Hematopoietic multipotent progenitor cell treated with erythropoietin and hydrocortisone succinate and interleukin-3 and kit ligand, for 8 days (in vitro differentiated cells): ENCODE measurements at regions not wholly inside any gene's neighbourhood (a gene's known extent, or its start where the extent isn't known, plus 50 kb on each side); places are given as distances from the start of the nearest gene placed in this dataset.
"Not testable (repeated sequence)": the region's sequence is repeated elsewhere in the genome, so short reads cannot be mapped to it uniquely, and the experiment has no call there.

Experiments used
- DNase-seq: peaks from one replicate; pipeline ENCODE4 v3.0.0-alpha.2; 2015

DNA sequence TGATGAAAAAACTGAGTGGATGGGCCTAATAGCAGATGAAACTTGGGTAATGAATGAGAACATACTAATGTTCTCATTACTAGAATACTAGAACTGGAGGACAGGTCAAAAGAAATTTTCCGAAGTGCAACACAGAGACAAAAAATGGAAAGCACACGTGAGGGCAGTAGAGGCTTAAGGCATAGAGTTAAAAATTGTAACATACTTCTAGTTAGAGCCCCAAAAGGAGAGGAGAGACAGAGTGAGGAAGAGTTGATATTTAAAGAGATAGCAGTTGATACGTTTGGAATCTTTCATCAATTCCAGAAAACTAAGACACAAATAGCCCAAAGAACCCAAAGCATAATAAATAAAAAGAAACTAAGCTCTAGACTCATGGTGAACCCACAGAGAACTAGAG, 327.9 kb downstream of the SQOR start:
- no peak for DNase-seq

DNA sequence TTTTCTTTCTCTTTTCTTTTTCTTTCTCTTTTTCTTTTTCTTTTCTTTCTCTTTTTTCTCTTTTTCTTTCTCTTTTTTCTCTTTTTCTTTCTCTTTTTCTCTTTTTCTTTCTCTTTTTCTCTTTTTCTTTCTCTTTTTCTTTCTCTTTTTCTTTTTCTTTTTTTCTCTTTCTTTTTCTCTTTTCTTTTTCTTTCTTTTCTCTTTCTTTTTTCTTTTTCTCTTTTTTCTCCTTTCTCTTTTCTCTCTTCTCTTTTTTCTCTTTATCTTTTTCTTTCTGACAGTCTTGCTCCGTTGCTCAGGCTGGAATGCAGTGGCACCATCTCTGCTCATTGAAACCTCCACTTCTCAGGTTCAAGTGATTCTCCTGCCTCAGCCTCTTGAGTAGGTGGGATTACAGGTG, 335.7 kb downstream of the SQOR start:
- DNase-seq, result no peak

DNA sequence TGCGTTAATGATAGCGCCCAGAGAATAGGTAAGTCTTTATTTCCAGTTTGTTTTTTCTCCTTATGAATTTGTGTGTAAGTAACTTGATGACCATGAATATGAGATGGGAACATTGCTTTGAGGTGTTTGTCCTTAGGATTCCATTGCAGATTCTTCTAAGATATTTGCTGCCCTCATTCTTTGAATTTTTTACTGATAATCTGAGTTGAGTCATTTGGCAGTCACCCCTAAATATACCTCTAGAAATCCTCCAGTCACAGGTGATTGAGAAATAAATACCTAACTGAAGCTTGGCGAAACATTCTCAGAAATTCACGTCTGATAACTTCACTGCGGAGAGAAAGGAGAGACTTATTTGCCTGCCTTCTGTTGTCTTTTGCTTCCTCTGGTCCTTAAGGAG, 345.5 kb downstream of the SQOR start:
- DNase-seq, result no peak

DNA sequence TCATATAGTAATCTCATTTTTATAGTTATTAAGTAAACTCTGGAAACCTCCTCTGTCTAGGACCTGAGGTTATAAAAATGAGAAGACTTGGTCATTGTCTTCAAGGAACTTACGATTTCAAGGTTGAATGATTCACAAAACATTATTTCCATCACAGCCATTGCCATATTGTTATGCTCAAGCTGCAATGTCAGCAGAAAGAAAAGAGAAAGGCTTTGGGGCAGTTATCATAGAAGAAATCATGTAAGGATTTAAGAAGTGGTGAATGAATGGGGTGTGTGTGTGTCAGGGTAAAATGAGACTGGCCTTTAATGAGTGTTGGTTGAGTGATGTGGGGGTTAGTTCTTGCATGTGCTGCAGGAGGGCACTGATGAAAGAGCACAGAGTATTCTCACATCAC, 346.8 kb downstream of the SQOR start:
- DNase-seq, result no peak

DNA sequence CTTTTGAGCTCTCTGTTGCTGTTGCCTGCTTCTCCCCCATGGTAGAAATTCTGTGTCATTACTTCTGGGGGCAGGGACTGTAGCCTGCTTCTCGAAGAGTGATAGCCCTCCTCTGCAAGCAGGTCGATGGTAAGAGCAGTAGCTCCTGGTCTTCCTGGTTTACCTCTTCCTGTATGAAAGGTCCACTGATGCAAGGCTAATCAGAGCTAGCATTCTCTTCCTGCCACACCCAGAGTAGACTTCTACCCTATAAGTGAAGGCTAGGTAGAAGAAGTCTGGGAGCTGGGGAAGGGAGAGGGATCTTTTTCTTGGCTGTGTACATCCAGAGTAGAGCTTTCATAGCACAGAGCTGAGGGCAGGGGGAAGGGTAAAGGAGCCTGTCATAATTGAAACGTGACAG, 357.0 kb downstream of the SQOR start:
- DNase-seq, result no peak

DNA sequence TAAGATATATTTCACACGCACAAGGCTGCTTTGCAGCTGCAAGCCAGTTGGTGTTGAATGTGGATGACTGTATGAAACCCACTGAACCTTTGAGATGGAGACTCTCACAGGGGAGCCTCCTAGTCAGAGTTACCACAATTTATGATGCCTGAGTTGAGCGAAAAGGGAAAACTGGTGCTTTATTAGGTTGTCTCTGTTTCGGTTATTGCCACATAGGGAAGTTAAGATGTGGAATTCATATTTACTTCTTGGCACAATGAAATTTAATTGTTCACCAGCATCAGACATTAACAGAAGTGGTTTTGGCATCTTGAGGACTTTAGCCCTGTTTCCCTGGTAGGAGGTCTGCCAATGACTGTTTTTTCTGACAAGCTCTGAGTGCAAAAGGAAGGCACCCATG, 358.2 kb downstream of the SQOR start:
- no peak for DNase-seq

DNA sequence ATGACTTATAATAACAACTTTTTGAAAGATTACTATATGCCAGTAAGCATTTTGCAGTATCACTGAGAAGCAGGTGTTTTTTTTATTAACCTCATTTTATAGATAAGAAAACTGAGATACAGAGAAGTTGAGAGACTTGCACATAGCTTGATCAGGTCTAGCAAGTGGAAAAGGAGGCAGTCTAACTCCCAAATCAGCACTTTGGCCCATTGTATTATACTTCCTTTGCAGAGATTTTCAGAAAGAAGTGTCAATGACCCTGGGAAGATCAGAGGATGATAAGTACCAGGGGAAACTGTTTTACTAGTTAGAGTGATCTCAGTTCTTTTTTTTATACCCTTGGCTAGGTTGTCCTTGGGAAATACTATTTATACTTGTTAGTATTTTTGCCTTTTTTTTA, 358.7 kb downstream of the SQOR start:
- no peak for DNase-seq

DNA sequence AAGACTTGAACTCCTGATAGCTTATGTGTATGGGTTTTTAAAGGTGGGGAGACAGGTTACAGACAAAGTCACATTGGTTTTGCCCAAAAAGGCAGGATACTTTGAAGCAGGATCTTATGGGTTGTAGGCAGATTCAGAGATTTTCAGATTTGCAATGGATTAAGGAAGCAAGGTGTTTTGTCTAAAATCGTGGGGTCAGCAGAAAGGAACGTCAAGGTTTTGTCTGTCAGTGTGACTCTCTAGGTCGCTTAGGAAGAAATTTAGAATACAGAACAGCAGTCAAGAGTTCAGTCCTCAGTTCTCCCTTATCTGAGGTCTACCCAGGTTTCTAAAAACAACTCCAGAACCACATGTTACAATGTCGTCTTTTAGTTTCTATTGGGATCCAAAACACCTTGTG, 361.0 kb downstream of the SQOR start:
- no peak for DNase-seq

DNA sequence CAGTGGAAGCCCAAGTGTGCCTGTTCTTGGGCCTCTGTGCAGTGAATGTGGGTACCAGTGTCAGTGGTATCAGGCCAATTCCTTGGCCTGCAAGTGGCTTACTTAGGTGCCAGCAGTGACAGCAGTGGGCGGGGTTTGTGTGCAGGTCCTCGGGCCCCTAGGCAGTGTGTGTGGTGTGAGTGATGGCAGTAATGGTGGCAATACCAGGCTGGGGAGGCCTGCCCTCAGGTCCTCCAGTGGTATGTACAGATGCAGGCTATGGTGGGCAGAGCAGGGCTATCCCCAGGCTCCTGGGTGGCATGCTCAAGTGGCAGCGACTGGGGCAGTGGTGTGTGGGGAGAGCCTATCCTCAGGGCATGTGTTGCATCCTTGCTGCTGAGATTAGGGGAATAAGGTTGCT, 379.7 kb downstream of the SQOR start:
- no peak for DNase-seq

DNA sequence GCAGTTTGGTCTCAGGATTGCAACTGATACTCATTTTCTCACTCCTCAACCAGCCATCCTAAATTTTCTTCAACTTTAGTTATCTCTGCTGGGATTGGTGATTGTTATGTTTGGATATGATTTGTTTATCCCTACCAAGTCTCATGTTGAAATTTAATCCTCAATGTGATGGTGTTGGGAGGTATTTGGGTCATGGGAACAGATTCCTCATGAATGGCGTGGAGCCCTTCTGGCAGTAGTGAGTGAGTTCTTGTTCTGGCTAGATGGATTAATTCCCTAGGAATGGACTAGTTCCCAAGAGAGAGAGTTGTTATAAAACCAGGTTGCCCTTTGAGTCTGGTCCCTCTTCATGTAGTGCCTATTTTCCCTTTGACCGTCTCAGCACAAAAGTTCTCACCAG, 399.9 kb downstream of the SQOR start:
- DNase-seq, result no peak

DNA sequence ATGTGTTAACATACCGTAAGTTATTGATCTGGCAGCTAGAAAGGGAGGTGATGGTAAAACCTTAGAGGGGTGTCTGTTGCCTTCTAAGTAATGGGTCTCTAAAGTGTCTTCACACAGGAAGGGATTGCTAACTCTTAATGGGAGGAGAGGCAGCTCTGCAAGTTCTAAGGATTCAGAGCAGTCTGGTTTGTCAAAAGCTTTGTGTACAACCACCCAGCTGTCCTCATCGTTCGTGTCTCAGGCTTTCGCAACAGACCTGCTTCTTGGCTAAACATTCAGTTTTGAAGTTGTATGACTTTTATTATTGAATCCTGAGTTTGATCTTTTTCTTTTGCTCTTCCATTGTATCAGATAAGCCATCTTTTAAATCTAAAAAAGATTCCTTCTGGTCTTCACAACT, 404.9 kb downstream of the SQOR start:
- no peak for DNase-seq

DNA sequence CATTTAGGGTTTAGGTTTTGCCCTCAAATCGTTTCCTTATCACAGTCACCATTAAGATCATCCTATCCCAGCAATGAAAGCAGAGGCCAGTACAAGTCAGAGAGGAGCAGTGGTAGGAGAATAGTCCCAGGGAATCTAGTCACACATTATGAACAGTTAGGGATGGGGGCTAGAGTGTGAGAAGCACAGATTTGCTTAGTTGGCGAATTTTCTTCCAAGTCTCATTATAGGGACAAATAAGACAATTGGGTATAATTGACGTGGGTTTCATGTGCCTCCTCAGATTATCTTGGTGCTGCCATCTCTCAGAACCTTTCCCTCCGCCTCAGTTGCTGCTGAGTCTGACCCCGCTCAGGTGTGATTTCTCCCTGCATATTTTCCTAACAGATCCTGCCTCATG, 407.1 kb downstream of the SQOR start:
- DNase-seq, result no peak

DNA sequence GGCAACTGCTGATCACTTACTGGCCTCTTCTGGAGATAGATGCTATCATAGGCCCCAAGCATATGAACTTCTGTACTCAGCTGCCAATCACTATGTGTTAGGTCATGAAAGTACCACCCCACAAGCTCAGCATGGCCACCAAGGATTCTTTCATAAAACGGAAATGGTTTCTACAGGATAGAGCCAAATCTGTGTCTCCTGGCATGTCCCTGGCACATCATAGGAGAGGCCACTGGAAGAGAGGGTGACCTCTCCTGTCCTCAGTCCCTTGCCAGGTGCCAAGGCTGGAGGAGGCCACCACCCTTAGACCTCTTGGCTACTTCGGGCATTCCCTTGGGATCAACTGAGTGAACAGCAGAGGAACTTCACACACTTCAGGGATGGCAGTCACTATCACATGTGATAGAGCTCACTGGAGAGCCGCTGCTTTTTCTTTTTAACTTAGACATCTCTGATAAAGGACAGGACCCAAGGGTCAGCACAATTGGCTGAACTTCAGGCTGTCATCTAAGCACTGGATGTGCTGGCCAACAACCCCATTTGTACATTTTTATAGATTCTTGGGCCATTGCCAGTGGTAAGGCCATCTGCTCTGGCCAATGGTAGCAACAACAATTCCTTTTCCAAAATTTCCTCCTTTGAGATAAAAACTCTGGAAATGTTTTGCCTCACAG, 425.2 kb downstream of the SQOR start:
- no peak for DNase-seq

DNA sequence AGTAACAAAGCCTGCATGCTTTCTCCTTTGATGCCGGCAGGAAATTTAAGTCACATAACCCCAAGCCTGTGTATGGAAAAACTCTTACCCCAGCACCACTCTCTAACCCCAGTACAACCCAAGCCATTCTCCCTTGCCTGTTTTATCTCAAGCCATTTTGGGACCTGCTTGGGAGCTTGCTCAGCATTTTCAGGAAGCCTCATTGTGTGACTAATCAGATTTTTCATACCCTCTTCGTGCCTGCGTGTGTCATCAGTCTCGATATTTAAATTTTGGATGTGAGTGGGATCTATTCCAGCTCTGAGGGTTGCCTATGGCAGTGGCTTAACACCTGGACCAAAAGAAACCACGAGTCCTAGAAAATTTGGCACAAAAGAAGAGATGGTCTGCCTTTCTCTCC, 426.2 kb downstream of the SQOR start:
- DNase-seq, result no peak

DNA sequence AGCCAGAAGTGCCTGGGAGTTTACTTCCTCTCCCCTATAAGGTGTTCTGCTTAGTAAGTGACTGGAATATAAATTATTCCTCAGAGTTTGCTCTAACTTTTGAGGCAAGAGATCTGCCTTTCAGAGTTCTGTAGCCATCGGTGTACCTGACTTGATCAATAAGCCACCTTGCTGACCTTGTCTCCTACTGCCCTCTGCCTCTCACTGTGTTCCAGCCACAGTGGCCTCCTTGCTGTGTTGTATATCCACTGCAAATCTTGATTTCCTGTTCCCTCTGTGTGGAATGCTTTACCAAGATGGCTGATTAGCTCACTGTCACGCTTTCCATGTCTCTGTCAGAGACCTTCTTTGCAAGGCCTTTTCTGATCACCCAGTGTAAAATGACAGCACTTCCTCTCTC, 442.4 kb downstream of the SQOR start:
- no peak for DNase-seq

DNA sequence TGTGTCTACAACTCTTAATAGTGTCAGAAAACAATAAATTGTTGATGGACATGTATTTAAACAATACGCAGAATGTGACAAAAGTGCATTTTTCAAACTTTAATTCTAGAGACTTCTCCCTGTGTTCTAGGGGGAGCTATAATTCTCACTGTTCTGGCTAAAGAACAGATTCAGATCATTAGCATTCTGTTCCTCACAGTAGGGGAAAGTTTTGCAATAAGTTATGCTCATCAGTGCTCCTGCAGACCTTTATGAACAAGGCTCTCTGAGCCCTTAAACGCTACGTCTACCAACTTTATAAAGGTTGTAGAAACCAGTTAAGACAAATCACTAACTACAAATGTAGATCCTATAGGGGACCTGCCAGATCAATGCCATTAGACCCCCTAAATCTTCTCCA, 444.2 kb downstream of the SQOR start:
- DNase-seq, result no peak

DNA sequence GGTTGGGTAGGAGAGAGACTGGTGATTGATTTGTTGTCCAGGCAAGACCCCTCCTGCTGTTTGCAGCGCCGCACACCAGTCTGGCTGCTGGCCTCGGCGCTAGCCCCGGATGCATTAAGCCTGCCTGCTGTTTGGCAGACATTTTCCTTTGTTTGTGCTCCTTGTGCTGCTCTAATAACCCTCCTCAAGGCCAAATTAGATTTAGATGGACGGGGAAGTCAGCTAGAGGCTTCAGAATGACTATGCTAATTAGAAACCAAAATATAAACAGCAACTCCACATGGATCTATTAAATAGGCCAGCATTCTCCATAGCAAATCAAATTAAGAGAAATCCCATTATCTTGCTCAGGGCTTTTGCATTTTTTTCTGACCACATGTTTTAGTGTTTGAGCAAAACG, 445.2 kb downstream of the SQOR start:
- DNase-seq, result no peak

DNA sequence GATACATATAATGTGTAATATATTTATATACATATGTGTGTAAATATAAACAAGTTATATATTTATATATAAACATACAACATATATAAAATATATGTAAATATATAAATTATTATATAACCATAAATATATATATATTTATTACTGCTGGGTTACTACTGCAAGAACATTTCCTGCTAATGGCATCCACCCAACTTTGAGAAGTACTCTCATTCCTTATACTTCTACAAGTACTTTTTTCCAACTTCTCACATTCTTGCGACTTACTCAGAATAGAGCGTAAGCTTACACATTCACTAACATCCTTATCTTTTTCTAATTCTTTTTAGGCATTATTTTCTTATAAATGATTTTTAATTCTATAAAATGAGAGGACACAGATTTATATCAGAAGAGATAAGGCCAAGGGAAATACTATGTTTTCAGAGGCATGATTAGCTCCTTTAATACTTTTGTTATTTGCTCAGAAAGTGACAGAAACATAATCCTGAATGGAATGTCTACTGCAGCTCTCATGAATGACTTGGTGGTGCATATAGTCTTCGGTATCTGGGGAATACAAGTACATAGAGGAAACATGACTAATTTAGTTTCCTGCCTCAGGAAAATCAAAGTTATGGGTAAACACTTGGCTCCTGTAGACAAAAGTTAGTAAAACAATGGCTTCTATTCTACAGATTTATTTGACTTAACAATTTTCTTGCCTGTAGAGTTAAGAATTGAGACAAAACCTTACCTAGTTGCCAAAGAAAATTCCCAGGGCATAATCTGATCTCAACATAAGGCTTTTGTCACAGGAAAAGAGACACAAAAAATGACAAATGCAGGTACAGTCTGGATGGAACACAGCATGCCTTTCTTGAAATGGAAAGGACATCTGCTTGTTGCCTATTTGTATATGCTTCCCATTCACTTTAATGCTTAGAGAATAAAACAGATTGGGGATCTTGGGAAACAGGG, 453.9 kb downstream of the SQOR start:
- DNase-seq, result no peak

DNA sequence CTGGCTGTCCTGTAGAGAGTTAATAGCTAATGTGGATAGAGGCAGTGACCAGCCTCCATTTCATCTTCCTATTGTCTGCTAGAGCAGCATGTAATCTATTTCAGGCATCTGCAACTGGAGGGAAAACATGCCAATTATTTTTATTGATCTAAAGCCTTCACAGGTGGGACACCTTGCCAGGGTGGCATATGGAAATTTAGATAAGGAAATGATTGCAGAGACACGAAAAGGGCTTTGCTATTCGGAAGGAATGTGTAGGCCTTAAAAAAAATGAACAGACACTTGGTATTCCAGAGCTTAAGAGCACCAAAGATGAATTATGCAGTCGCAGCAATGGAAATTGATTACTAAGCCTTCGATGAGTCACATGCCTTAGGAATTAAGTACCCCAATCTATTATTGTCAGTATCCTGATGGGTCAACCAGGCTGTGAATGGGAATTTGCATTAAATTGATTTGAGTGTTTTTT, 454.7 kb downstream of the SQOR start:
- no peak for DNase-seq

DNA sequence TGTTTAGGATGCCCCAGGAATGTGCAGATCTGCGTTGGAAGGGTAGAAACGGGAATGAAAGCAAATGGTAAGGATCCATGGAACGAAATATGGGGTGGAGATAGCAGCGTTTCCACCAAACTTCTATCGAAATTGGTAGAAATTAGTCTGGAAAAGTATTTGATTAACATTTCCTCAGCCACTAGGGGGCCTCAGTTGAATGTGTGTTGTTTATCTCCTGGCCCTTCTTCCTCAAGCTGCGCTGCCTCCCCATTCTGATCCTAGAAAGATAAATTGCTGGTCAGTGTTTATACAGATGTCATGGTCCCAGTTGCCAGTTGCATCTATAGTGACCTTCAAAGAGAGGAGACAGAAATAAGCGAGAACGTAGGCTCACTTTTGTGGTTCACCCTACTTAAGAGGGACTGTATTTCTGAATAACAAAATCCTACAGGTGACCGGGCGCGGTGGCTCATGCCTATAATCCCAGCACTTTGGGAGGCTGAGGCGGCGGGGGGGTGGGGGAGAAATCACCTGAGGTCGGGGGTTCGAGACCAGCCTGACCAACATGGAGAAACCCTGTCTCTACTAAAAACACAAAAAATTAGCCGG, 457.1 kb downstream of the SQOR start:
- DNase-seq, result peak; percentile 34

DNA sequence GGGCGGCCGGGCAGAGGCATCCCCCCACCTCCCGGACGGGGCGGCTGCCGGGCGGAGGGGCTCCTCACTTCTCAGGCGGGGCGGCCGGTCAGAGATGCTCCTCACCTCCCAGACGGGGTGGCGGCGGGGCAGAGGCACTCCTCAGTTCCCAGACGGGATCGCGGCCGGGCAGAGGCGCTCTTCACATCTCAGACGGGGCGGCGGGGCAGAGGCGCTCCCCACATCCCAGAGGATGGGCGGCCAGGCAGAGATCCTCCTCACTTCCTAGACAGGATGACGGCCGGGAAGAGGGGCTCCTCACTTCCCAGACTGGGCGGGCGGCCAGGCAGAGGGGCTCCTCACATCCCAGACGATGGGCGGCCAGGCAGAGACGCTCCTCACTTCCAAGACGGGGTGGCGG, 463.2 kb downstream of the SQOR start:
- DNase-seq, result not testable (repeated sequence)

DNA sequence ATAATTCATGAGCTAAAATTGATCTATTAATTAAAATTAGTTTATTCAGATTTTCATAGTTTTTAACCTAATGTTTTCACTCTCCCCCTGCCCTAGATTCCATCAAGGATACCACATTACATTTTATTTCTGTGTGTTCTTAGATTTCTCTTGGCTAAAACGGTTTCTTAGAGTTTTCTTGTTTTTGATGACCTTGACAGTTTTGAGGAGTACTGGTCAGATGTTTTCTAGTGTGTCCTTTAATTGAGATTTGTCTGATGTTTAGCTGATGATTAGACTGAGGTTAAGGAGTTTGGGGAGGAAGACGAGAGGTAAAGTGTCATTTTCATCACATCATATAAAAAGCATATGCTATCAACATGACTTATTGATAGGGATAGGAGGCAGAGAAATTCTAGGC, 475.9 kb downstream of the SQOR start:
- no peak for DNase-seq

DNA sequence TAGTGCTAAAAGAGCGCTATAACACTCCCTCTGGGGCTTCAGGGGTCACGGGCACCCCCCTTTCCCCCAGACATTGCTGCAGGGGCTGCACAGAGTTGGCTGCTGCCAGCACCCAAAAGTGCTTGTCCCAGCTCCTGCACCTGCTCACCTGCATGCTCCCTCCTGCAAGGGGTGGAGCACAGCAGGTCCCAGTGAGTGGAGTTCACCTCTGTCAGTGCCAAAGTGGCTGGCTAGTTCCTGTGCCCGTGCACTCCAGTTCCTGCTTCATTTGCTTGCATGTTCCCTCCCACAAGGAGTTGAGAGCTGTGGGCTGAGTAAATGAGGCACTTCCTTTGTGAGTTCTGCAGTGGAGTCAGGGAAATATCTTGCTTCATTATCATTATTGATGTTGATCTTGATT, 476.9 kb downstream of the SQOR start:
- no peak for DNase-seq

DNA sequence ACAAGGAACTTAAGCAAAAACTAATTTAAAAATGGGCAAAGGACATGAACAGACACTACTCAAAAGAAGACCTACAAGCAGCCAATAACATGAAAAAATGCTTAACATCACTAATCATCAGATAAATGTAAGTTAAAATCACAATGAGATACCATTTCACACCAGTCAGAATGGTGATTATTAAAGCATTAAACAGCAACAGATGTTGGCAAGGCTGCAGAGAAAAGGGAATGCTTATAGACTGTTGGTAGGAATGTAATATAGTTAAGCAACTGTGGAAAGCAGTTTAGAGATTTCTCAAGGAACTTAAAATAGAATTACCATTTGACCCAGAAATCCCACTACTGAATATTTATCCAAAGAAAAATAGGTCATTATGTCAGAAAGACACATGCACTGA, 482.2 kb downstream of the SQOR start:
- DNase-seq, result no peak
